Aorta (tissue), 5 donors: ENCODE measurements at regions not wholly inside any gene's neighbourhood (a gene's known extent, or its start where the extent isn't known, plus 50 kb on each side); places are given as distances from the start of the nearest gene placed in this dataset.
A peak's percentile ranks its signal among the peaks of the same experiment; 100 is the strongest.

Source experiments
- ATAC-seq: fragments of 200-7000 bp; cut with Tn5 transposase; one replicate; pipeline ENCODE4 v1.9.1; 2022; ENCODE audit warnings: moderate library complexity; ENCODE audit not compliant: low FRiP score
- DNase-seq, 2 donors: peaks; one replicate each; pipeline ENCODE4 v3.0.0-alpha.2; 2020
- H3K27ac ChIP-seq, 2 donors: one replicate each; pipeline ENCODE4 v1.5.1; 2013; ENCODE audit warnings: low read length in 2 of 2, mild to moderate bottlenecking in 2 of 2, moderate library complexity in 2 of 2, control low read depth in 1 of 2, inconsistent platforms in 1 of 2, low read depth in 1 of 2
- H3K27me3 ChIP-seq, 2 donors: one replicate each; pipeline ENCODE4 v1.6.1; 2013; ENCODE audit warnings: control low read depth in 1 of 2, low read length in 1 of 2, mild to moderate bottlenecking in 1 of 2, moderate library complexity in 1 of 2; ENCODE audit not compliant: insufficient read depth in 2 of 2, control insufficient read depth in 1 of 2
- H3K36me3 ChIP-seq, 2 donors: one replicate each; pipeline ENCODE4 v1.6.1; 2013; ENCODE audit warnings: control low read depth in 1 of 2, low read length in 1 of 2, mild to moderate bottlenecking in 1 of 2; ENCODE audit not compliant: insufficient read depth in 2 of 2, control insufficient read depth in 1 of 2
- H3K4me1 ChIP-seq, 2 donors: one replicate each; pipeline ENCODE4 v1.6.1; 2013; ENCODE audit warnings: low read length in 2 of 2, control low read depth in 1 of 2, mild to moderate bottlenecking in 1 of 2, moderate library complexity in 1 of 2; ENCODE audit not compliant: insufficient read depth in 2 of 2, control insufficient read depth in 1 of 2
- H3K4me3 ChIP-seq, 2 donors: one replicate each; pipeline ENCODE4 v1.5.1; 2013; ENCODE audit warnings: low read length in 2 of 2, control low read depth in 1 of 2, mild to moderate bottlenecking in 1 of 2
- H3K9me3 ChIP-seq: one replicate; pipeline ENCODE4 v1.6.1; 2013; ENCODE audit warnings: mild to moderate bottlenecking, low read length; ENCODE audit not compliant: control insufficient read depth
- WGBS, 2 donors: extraction: QIAGEN DNeasy Blood & Tissue Kit; methylation state at CpG; one replicate each; pipeline ENCODE4 v1.1.7; 2013; 5-methylcytosine and 5-hydroxymethylcytosine counted together
- intact Hi-C, 2 donors: fragments of 100-400 bp; cut with DNase I; formaldehyde crosslinking; loops; one replicate each; pipeline versions ENCODE4 v1.14.2 to v1.15.0; 2022
- donor health status: healthy with polysubstance abuse.
- donor health status: Bipolar disorder and iron deficiency.
- donor health status: DM: no; HTN: no; CAD: no.
- donor health status: DM: no; HTN: no; CAD: no.
- donor health status: DM: yes; HTN: yes; CAD: no.

DNA sequence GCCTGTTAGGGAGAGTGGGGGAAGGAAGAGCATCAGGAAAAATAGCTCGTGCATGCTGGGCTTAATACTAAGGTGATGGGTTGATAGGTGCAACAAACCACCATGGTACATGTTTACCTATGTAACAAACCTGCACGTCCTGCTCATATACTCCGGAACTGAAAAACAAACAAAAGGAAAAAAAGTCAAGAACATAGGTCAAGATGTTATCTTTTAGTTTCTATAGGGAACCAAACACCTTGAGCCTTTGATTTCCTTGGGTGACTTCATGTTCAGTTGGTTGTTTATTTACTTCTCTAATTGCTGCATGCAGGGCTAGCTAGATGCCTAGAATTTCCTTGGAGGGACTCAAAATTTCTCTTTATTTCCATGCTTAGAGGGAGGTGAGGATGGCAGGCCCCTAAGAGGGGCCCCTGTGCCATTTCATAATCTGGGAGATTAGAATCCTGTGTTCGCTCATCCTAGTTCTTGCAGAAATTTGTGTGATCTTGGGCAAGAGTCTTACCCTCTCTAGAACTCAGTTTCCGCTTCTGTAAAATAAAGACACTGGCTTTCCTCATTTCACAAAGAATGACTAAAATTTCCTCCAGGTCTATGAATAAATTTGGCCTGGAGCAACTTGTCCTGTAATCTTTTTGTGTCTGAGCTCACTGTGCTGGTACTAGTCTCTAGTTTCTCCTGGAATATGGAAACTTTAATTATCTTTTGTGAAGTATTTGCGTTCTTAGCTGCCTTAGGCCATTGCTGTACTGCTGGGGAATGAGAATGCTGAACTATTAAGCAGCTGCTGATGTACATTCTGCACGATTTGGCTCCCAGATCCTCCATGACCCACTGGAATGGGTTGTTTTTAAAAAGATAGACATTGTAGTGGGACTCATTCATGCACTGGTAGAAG lies 457.5 kb downstream of the EDEM1 start:
- 69 to 72% methylated on average over 7 of the region's 7 CpGs for WGBS, 2 donors
- ATAC-seq, result no peak

DNA sequence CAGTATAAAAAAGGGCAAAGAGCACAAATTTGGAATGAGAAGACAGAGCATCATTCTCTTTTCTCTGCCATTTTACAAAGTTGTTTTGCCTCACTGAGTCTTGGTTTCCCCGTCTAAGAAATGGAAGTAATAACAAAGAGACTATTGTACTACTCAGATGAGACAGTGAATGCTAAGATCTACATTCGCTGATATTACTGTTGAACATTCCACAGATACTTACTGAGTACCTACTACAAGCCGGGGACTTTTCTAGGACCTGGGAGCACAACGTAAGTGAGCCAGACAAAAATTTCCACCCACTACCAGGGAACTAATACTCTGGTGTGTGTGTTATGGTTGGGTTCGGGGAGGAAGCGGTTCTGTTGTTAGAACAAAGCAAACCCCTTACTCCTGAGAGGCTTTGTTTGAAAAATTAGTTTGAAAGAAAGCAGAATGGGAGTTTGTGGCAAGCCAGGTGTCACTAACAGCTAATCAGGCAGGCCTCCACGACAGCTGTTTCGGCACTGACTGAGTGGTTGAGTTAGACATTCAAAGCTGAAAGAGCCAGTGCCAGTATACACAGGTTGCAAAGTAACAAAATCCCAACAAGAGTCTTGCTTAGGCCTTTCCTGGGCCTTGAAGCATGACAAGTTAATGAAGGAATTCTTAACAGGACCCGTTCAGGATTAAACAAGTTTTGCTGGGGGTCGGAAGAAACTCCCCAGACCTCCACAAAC lies 458.3 kb downstream of the EDEM1 start:
- Histone ChIP-seq H3K9me3 (no peaks in the 10 kb centered on the region), H3K36me3 (no peaks in the 10 kb centered on the region), H3K27me3 (no peaks in the 10 kb centered on the region), H3K4me3 (no peak overlapping the region), H3K27ac (no peak overlapping the region), H3K4me1 (no peaks in the 10 kb centered on the region)
- WGBS, 2 donors, result 74 to 76% methylated on average over 10 of the region's 10 CpGs
- ATAC-seq, result no peak
- intact Hi-C loops, result no loop called here
- no peak for DNase-seq

More for the DNA sequence above, 457.5 kb downstream of the EDEM1 start:
- Histone ChIP-seq H3K36me3 (no peaks in the 10 kb centered on the region), H3K27ac (no peak overlapping the region), H3K9me3 (peaks cover 2% of the 10 kb centered on the region), H3K4me1 (no peaks in the 10 kb centered on the region), H3K4me3 (no peak overlapping the region), H3K27me3 (no peaks in the 10 kb centered on the region)
- intact Hi-C loops, result no loop called here
- no peak for DNase-seq

DNA sequence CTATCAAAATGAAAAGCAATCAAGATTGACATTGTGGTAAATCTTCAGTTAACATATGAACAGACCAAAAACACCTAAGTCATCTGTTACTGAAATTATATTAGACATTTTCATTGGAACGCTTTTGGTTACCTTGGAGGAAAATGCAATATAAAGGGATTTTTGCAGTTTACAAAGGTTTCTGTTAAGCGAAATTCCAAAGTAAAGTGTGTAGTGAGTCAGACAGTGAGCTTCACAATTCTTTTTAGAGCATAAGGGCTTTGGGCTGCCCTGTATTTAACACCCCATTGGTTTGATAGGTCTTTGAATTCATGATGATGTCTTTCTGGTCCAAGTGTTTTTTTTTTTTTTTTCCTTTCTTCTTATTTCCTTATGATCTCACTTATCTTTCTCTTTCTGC lies 462.8 kb downstream of the EDEM1 start:
- ATAC-seq (no peak), DNase-seq (no peak)
- no peak overlapping the region for H3K4me3 ChIP-seq
- no peaks in the 10 kb centered on the region for H3K4me1 ChIP-seq
- H3K27ac ChIP-seq, result no peak overlapping the region
- H3K9me3 ChIP-seq, result no peaks in the 10 kb centered on the region
- no peaks in the 10 kb centered on the region for H3K27me3 ChIP-seq
- 75 to 87% methylated on average over 2 of the region's 2 CpGs for WGBS, 2 donors
- H3K36me3 ChIP-seq, result no peaks in the 10 kb centered on the region
- intact Hi-C loops, result no loop called here

DNA sequence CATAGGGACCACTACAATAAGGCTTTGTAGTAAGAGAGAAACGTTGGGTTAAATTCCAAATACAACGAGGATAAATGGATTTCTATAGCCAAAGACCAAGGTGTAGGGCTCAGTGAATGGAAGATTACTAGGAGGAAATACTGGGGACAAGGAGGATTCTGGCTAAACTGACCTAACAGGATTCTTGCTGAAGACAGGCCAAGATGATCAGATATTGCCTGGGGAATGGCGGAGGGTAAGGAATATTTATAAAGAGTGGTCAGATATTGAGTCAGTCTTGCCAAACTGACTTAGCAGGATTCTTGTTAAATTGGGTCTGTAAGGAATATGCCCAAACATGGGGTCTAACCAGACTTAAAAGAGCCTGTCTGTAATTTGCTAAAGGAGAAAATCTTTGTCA lies 463.8 kb downstream of the EDEM1 start:
- intact Hi-C loops, result no loop called here
- 71 to 74% methylated on average over 3 of the region's 3 CpGs for WGBS, 2 donors
- Histone ChIP-seq H3K4me1 (no peaks in the 10 kb centered on the region), H3K27ac (no peak overlapping the region), H3K9me3 (no peaks in the 10 kb centered on the region), H3K36me3 (no peaks in the 10 kb centered on the region), H3K4me3 (no peak overlapping the region), H3K27me3 (no peaks in the 10 kb centered on the region)
- DNase-seq (no peak), ATAC-seq (no peak)

DNA sequence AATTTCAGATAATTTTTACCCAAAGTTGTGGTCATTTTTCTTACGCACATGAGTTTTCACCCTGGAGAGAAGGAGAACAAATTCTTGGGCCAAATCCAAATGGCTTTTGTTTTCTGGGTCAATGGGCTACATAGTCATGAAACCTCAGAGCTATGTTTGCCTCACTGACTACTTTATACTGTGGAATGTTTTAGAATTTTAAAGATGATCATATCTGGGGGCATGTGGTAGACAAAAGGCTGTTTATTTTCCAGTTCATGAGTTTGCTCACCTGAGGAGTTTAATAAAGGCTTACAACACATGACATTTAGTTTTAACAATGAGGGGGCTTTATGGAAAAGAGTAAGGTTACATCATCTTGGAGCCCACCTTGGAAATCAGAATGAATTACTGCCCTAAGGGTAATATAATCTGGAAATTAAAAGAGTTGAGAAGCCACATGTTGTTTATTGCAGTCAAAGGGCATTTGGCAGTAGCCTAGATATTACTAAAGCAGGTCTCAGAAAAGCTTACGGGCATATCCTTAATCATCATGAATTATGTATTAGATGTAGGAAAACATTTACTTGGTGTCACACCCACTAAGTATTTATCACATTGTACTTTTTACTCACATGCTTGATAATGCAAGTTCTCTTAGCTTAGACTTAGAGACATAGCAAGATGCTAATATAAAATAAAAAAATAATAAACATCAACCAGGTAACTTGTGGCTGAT lies 466.1 kb downstream of the EDEM1 start:
- no peak for ATAC-seq
- Histone ChIP-seq H3K4me1 (no peaks in the 10 kb centered on the region), H3K36me3 (no peaks in the 10 kb centered on the region), H3K27ac (no peak overlapping the region), H3K4me3 (no peak overlapping the region), H3K9me3 (no peaks in the 10 kb centered on the region), H3K27me3 (no peaks in the 10 kb centered on the region)
- intact Hi-C loops, result no loop called here
- 63 to 84% methylated on average over 2 of the region's 2 CpGs for WGBS, 2 donors
- DNase-seq, result no peak

DNA sequence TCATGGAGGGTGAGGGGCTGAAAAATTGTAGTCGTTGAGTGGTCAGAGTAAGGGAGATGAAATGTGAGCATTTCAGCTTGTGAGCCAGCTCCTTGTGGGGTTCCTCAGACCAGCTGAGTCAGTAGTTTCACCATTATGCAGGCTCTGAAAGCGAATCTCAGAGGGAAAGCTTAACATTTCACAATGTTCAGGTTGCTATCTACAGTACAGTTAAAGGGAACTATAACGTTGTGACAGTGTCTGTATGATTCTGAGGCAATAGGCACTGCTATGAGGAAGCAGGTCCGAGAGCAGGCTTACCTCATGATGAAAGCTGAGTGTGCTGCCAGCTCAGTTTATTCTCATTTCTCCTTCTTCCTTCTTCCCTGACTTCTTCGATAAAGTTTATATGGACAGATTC lies 469.6 kb downstream of the EDEM1 start:
- Histone ChIP-seq H3K27me3 (no peaks in the 10 kb centered on the region), H3K9me3 (peaks cover 2% of the 10 kb centered on the region), H3K4me3 (no peak overlapping the region), H3K36me3 (no peaks in the 10 kb centered on the region), H3K4me1 (no peaks in the 10 kb centered on the region), H3K27ac (no peak overlapping the region)
- ATAC-seq (no peak), DNase-seq (peak in 1 of 2 donors; percentile 36)
- intact Hi-C loops, result no loop called here
- WGBS, 2 donors, result 57 to 63% methylated on average over 5 of the region's 5 CpGs

DNA sequence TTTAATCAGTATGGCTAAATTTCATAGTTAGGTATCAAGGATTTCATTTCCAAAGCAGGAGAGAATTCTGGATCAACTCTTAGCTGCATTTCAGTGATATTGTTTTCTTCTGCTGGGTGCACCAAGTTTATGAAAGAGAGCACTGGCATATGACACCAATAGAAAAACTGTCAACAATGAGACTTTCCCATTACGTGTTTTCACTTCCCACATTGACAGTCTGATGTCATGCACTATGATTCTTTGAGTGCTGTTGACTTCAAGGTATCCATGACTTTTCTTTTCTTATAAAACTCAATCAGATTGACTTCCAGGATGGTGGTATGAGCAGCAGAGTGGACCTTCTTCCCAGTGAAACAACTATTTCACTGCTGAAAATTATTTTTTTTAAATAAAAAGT lies 476.1 kb downstream of the EDEM1 start:
- no peaks in the 10 kb centered on the region for H3K27me3 ChIP-seq
- WGBS, 2 donors, result 64 to 68% methylated on average over 1 of the region's 1 CpG
- no peak for DNase-seq
- H3K36me3 ChIP-seq, result no peaks in the 10 kb centered on the region
- H3K4me3 ChIP-seq, result no peak overlapping the region
- intact Hi-C loops, result no loop called here
- no peaks in the 10 kb centered on the region for H3K4me1 ChIP-seq
- H3K9me3 ChIP-seq, result peaks cover 12% of the 10 kb centered on the region
- ATAC-seq, result no peak
- no peak overlapping the region for H3K27ac ChIP-seq

DNA sequence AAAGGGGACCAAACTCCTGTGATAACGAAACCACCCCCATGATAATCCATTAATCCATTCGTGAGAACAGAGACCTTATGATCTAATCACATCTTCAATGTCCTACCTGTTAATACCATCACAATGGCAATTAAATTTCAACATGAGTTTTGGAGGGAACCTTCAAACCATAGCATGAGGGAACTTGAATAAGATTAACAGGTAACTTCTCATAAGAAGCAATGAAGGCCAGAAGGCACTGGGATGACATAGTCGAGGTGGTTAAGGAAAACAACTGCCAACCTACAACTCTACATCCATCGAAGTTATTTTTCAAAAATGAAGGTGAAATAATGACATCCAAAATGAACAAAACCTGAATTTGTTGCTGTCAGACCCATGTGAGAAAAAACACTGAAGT lies 478.9 kb downstream of the EDEM1 start:
- intact Hi-C loops, result no loop called here
- ATAC-seq, result no peak
- DNase-seq, result no peak
- 67% methylated on average over 4 of the region's 4 CpGs for WGBS, 2 donors
- no peak overlapping the region for H3K27ac ChIP-seq
- H3K27me3 ChIP-seq, result no peaks in the 10 kb centered on the region
- H3K36me3 ChIP-seq, result no peaks in the 10 kb centered on the region
- peaks cover 11% of the 10 kb centered on the region for H3K9me3 ChIP-seq
- no peaks in the 10 kb centered on the region for H3K4me1 ChIP-seq
- no peak overlapping the region for H3K4me3 ChIP-seq
